COLO668 (cell line): ENCODE measurements at regions not wholly inside any gene's neighbourhood (a gene's known extent, or its start where the extent isn't known, plus 50 kb on each side); places are given as distances from the start of the nearest gene placed in this dataset.

Experiments used
- DNase-seq: peaks from one replicate; lab custom pipeline; 2025; ENCODE audit not compliant: unreplicated experiment; lab: John Stamatoyannopoulos, UW

DNA sequence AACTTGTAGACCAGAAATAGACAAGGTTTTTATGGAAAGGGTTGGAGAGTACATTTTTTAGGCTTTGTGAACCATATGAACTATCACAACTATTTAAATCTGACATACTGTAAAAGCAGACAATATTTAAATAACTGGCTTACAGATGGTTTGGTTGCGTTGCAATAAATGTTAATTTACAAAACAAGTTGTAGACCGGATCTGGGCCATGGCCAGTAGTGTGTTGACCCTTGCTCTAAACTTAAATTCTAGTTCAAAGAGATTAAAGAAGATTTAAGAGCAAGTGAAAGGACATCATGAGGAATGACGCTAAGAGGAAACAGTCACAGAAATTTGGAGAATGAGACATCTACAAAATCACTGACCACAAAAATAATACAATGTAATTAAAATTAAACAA is 652.7 kb downstream of the DCDC2C start:
- no peak for DNase-seq

DNA sequence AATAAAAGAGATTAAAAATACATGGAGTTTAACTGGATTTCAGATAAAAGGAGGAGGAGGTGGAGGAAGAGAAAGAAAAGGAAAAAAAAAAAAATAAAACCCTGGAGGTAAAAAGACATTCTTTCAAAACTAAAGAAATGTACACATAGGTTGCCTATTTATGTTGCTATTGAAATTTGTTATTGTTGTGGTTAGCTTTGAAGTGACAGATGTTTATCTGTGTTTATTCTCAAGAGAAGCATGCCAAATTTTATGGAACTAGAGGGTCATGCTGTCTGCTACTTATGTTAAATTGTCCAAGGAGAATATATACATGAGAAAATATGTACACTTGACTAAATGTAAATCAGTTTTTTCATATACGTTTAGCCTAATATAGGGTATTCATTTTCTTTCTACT is 653.2 kb downstream of the DCDC2C start:
- DNase-seq, result no peak

DNA sequence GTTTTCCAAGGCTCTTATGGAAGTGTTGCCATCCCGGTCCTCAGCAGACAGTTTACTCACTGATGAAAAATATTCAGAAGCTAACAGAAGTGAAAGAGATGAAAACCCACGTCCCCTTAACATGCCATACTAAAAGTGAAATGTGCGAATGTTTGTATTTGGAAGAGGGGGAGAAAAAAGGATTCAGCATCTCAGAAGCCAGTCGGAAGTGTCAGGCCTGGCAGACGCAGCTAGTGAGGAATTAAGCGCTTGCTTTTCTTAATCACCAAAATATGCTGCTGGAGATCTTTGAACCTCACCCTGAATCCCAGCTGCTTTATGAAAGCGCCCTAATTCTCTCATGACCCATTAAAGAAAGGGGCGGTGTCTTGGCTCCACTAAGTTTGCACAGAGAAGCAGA is 653.7 kb downstream of the DCDC2C start:
- no peak for DNase-seq

DNA sequence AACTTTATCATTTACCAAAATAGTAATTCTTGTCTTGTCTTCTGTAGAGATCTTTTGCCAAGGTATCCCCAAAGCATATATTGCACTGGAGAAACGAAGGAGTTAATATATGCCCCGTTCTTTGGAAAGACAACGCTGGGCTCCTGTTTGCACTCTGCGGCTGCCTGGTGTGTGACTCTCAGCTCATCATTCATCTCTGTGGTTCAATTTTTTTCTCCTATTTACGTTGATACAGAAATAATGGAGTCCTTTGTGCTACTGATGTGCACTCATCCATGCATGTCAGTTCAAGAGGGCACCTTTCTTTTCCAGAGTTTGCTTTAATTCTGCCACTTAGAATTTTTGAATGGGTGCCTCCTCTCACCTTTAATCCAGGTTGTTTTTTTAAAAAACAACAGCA is 655.5 kb downstream of the DCDC2C start:
- DNase-seq, result peak; percentile 57

DNA sequence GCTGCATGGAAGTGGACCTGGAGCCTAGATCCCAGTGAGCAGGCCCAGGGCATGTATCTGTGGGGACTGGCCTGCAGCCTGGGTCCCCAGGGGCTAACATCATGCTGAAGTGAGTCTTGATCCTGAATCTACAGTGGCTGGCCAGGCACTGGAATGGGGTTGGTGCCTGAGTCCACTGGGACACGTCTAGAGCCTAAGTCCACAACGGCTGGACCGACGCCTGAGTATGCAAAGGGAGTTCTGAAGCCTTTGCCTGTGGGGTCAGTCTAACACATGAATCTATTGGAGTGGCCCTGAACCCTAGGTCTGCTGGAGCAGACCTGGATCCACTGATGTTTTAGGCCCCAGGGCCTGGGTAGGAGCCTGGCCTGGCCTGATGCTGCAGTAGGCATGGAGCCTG is 665.5 kb downstream of the DCDC2C start:
- DNase-seq, result no peak

DNA sequence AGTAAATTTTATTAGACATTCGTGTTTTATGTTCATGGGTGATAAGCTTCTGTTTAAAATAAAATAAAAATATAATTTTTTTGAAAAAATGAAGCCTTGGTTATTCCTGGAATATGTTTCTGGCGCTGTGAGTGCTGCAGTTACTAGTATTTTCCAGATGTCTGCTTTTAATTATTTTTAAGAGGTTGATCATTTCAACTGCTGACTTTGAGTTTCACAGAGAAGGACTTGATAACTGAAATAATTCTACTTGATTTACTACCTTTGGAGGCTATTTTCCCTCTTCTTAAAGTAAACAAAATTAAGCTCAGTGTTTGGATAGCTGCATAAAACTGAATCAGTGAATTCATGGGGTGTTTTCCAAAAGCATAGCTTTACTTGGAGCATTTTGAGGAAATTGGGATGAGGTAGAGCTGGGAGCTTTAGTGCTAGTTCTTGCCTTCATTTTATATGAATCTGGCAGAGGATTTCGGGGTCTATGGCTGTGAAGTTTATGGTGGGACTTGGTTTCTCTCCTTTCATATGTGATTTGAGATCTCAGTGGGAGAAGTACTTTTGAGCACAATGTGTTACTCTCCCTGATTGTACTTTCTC is 666.5 kb downstream of the DCDC2C start:
- DNase-seq, result no peak

DNA sequence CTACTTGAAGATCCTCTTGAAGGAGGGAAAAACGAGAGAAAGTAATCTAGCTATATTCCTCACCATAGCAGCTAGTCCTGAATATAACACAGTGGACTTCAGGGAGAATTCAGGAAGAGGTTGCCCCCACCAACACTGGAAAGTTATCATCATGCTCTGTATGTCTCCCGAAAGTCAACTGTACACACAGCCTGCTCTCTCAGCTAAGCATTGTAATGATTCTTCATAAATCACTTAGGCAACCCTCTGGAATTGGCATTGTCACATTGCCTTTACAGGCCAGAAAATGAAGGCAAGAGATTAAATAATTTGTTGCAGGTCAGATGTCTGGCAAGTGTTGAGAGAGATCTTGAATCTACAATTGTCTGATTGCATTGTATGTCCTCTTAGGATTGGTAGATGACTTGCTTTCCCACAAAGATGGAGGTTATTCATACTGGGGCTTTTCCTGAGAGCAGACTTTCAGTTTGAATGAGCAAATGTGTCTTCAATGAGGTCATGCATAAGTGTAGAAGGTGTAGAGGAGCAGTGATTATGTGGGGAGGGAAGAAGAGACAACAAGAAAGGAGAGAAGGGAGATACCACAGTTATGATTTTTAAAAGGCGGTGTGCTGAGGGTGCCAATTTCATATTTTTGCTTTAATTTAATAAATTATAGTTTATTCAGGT is 667.2 kb downstream of the DCDC2C start:
- no peak for DNase-seq

DNA sequence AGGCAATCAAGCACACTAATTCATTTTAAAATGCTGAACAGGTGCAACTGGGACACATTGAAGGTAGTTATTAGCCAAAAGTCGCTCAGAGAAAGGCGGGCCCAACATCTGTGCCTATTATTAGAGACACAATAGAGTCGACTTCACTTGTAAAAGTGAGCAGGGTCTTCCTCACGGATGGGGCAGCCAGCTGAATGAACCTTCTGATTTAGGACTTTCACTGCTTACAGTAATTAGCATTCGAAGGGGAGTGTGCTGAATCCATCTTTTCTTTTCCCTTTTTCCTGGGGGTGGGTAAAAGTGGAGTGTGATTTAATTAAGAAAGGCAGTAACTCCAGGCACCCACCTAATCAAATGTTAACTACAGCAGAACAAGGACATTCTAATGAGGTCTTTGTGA is 677.7 kb downstream of the DCDC2C start:
- no peak for DNase-seq

DNA sequence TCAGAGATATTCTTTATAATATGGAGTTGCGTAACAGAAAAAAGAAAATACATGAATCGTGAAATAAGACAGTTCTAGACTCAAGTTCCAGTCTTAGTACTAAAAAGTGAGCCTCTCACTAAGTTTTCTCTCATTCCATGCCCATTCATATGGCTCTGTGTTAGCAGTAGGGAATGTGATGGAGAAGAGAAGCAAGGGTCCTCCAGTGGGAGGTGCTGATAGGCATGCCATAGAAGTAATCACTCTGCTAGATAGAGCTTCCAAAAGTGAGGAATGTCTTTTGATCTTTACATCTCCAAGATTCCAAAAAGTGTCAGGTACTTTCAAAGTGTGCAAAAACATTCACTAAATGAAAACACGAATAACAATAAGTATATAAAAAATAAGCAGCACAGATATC is 678.4 kb downstream of the DCDC2C start:
- DNase-seq, result no peak

DNA sequence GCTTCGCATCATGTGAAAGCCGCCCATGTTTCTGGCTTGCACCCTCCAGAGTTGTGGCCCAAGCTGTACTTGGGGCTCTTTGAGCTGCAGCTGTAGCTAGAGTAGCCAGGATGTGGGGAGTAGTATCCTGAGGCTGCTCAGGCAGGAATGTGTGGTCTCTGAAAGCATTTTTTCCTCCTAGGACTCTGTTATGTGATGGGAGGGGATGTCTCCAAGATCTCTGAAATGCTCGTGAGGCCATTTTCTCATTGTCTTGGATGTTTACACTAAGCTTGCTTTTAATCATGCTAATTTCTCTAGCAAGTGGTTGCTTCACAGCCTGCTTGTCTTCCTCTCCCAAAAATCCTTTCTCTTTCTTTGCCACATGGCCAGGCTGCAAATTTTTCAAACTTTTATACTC is 687.6 kb downstream of the DCDC2C start:
- DNase-seq, result no peak

DNA sequence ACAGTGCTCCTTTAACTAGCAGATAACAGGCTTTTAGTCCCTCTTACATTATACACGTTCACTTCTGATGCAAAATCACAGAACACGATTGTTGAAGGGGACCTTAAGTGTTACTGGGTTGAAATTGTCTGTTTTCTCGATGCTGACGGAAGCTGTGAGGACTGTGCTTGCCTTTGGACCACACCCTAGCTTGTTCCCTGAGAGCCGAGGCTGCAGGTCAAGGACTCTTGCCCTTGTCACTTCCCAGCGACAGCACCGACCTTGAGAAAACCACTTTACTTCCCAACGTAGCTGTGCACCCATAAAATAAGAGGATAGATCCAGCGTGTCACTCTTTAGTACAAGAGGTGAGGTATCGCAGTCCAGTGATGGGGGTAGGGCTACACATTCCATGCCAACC is 701.0 kb downstream of the DCDC2C start:
- no peak for DNase-seq

DNA sequence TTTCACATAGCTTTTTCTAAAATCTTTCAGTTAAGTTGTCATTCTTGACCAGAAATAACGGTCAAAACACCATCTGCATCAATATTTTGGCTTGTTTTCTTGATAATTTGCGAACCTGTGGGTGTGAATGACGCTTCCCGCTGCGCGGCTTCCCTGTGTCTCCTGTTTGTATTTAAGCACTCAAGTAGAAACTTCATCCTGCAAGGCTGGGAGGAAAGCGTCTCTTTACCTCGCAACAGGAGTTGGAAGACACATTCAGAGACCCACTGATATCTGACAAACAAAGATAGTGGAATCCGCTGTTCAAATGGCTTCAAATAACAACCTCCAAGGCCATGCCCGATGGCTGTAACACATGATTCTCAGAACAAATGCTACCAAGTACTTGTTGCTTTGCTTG is 704.9 kb downstream of the DCDC2C start:
- no peak for DNase-seq

DNA sequence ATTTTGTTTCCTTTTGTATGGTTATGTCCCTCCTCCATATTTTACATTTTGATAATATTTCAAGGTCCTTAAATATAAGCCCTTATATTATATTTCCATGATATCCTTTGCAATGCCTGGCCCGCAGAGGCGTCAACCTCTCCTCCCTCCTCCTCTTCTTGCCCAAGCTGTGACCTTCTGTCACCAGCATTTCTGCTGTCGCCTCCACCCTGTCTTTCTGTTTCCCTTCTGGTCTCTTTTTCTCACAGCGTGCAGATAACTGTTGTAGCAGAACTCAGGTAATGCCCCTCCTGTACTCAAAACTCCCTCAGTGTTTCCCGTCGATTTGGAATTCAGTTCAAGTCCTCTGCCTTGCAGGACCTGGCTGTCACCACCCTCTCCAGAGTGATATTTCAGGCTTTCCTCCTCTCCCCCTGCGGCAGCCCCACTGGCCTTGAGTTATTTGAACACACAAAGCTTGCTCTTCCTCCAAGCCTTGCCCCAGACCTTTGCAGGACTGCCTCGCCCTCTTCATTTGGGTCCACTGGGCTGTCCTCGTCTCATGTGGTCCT is 709.3 kb downstream of the DCDC2C start:
- no peak for DNase-seq

DNA sequence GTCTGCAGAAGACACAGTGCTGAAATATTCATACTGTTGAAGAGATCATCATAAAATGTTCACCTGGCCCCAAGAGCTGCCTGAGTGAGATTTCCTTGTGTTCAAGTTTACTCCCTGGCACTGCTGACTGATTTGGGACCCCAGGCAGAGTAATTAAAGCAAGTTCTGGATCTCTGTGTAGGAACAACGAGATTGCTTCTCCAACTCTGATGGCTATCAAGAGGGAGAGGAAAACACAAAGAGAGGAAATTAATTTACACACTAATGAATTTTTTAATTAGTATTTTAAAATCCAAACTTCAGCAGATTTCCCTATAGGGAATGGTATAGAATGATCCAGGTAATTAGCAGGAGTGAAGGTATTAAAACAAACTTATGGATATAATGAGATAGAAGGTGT is 711.8 kb downstream of the DCDC2C start:
- no peak for DNase-seq

DNA sequence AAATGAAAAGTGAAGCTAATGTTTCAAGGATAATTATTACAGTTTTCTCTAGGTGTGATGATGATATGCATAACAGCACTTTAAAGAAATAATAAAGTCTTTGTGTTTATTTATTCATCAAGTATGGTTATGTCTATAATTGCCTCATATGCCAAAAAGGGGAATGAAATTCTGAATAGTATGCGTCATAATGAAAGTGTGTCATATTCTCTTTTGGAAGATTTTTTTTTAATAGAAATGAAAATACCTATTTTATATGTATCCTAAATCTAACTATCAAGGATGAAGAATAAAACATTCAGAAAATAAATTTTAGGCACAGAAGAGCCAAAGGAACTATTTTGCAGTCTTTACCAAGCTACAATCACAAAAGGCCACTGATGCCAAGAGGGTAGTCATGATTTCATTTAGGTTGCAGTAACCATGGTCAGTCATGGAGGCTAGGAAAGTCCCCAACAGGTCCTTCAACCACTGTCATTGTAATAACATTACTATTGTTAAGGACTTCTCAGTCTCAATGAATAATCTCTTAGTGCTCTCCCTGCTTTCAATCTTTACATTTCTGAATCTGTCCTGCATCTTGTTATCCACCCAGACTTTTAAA is 712.5 kb downstream of the DCDC2C start:
- no peak for DNase-seq

DNA sequence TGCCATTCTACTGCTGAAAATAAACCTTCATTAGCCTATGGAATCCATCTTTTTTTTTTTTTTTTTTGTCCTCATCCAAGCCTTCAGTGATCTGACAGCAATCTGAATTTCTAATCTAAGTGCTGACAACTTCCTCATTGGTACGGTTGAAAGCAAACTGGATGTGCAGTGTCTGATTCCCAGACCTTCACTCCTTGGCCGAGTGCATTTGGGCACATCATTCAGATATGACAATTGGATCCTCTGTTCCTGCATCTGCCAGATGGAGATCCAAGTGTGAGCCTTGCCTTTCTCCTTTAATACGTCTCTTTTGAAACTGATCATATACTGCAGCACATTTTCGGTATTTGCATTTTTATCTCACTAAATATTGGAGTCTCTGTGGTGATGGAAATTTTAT is 713.1 kb downstream of the DCDC2C start:
- no peak for DNase-seq

DNA sequence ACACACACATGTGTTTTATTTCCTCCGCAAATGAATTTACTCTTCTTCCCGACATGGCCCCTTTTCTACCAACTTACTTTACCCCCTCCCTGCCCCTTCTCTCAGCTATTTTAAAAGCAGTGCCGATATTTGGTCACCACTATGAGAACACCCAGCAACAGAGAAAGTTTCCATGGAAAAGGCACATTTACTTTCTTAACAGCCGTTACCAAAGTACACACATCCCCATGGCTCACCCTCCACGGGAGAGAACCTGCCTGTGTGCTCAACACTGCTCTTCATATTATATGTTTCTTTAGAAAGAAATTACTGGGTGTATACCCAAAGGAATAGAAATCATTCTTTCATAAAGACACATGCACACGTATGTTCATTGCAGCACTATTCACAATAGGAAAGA is 714.4 kb downstream of the DCDC2C start:
- no peak for DNase-seq

DNA sequence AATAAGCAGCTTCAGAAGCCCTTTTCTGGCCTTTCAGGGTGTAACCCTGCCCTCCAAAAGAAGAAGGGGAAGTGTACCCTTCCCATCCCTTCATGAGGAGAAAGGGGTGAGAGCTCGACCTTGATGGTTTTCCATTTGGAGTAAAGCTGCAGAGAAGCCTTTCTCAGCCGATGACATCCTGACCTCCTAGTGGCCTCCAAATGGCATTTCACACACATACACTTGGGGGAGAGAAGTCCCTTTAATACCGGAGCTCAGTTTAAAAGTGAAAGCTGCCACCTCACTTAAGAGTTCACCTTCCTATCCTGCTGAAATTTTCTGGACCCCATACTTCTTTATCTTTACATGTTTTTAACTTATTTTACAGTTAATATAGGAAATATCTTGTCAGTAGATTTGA is 716.7 kb downstream of the DCDC2C start:
- no peak for DNase-seq

DNA sequence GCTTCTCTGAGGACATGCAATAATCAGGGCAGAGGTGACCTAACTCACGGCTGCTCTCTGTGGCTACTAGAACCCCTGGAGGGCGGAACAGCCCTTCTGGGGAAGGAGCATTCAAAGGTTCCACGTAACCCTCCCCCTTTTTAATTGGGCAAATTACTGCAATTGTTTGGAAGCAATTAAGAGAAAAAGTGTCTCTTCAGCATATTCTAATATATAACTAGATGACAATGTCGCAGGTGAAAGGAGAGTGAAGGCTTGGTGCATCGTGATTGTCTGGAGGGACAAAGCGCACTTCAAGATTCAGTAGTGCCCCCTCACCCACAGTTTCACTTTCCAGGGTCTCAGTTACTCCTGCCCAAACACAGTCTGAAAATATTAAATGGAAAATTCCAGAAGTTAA is 720.8 kb downstream of the DCDC2C start:
- DNase-seq, result no peak

DNA sequence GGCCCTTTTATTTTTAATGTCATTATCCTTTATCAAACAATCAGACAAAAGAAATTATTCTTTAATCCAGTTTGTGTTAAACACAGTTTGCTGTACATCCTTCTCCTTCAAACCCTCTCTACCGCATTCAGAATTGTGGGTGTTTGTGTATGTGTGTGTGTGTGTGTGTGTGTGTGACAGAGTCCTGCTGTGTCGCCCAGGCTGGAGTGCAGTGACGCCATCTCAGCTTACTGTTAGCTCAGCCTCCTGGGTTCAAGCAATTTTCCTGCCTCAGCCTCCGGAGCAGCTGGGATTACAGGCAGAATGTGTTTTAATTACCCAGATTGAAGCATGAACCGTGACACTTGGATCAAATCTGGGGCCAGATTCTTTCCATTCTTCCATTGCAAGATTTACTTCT is 723.7 kb downstream of the DCDC2C start:
- DNase-seq, result no peak

DNA sequence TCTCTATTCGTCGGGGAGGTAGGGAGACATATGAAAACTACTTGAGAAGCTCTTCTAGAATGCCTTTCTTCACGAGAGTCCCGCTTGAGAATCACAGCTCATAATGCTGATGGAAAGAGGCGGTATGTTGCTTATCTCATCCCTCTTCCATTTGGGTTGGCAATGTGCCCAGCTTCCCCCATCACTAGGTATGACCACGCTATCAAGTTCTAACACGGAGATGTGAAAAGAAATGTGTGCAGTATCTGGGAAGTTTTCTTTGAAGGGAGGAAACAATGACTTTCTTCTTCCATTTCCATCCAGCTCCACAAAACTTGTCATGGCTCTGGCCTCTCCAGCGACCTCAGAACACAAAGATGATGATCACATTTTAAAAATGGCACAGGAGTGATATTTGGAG is 742.4 kb downstream of the DCDC2C start:
- DNase-seq, result peak; percentile 10

DNA sequence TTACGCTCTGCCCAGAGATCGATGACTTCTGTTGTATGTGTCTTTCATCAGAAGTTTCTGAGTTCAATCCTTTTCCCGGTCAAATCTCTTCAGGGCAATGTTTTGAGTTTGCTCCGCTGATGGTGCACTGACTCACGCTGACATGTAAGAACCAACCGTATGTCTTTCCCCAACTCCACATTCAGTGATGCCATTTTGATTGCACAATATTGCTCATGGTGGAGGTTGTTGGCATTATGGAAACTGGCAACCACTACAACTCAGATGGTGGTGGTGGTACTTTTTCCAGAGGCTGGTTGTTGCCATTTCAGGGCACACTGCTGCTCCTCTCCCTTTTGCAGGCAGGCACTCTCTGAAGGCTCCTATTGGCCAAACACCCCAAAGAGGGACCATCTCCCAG is 751.5 kb downstream of the DCDC2C start:
- DNase-seq, result no peak
